ENCODE measurements at regions not wholly inside any gene's neighbourhood (a gene's known extent, or its start where the extent isn't known, plus 50 kb on each side); places are given as distances from the start of the nearest gene placed in this dataset.
"Not testable (repeated sequence)": the region's sequence is repeated elsewhere in the genome, so short reads cannot be mapped to it uniquely, and the experiment has no call there.

DNA sequence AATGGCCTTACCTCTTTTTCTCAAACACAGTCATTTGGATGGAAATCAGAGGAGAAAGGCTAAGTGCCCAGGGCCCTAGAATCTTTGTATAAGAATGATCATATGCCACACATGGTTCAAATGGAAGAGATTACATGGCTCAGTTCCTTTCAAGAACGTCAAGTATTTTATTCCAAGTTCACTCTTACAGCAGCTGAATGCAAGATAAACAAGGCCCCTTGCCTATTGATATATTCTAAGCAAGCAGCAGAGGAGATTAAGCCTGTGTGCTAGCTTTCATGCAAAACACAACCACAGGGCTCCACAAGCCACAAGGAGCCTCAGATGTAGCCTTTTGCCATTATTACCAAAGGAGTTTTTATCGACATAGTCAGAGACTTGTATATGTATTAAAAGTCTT is 55.3 kb upstream of the SLCO6A1 start:
- DNase-seq = no peak

DNA sequence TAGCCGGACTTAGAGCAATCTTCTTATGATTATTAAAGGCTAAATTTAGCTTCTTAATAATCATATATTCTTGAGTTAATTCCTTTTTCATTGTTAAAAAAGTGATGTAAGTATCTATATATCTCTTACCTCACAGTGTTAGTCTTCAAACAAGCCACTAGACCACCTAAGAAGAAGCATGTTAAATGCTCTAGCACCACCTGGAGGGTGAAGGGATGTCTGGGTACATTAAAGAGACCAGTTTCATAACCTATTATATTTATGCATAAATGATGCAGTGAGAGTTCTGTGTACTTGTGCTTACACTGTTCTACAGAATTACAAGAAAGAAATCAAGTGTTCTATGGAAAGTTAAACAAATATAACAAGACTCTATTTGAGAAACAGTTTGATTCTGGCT is 55.9 kb upstream of the SLCO6A1 start:
- no peak for DNase-seq

DNA sequence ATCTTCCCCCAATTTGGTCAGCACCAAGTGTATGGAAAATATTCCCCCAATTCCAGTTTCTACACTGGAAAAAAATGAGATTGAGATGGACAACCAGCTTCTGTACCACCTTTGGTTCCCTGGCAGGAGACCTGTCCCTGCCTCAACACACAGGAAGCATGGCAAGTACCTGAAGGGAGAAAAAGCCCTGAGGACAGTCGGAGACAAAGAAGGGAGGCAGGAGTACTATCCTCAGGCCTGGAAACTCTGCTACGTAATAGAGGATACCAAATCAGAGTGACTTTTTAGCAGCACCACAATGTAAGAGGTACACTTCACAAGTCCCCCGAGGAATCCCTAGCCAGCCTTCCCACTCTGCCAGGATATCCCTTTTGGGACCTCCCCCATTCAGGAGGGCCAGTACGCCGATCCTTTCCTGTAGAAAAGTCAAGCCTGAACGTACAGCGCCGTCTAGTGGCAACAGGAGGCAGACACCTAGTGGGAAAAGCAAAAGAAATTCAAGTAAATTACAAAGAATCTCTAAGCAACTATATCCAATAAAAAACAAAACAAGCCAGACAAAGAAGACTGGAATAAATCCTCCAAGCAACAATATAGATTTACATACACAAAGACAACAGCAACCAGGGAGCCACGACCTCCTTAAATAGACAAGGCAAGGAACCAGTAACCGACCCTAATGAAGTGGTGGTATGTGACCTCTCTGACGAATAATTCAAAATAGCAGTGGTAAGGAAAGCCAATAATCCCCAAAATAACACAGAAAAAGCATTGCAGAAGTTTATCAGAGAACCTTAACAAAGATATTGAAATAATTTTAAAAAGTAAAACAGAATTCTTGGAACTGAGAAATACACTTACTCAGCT is 63.3 kb upstream of the SLCO6A1 start:
- no peak for DNase-seq

DNA sequence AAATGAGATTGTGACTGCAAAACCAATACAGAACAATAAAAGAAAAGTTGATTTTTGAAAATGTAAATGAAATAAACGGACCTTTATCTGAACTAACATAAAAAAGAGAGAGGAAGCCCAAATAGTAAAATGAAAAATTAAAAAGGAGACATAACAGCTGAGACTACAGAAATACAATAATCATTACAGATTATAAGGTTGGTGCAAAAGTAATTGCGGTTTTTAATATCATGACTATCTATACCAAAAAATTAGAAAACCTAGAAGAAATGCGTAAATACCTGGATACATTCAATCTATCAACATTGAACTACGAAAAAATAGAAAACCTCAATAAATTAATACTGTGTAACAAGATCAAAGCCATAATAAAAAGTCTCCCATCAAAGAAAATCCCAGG is 71.9 kb upstream of the SLCO6A1 start:
- no peak for DNase-seq

DNA sequence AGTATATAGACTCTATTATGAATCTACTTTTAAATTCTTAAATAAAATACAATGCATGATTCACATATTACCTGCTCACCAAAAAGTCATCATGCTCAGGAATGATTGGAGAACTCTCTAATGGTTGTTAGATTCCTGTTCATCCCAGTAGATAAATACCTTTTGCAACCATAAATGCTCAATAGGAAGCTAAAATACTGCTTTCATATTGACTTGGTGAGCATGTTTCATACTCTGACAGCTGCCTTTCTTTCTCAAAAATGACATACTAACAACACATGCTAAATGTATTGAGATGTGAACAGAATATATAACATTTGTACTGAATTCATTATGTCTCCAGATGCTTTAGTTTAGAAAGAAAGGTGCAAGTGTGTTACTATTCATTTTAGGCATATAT is 79.6 kb upstream of the SLCO6A1 start:
- DNase-seq = no peak

DNA sequence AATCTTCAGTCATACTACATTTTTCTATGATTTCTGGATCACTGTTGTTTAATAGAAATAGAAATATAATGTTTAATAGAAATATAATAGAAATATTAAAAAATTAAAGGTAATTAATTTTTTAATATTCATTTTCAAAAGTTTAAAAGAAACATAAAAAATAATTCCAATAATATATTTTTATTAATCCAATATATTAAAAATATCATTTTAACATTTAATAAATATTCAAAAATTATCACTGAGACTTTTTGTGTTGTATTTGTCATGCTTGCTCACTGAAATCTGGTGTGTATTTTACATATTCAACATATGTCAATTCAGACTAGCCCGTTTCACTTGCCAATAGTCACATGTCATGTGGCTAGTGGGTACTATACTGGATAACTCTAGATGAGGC is 80.6 kb upstream of the SLCO6A1 start:
- DNase-seq = no peak

DNA sequence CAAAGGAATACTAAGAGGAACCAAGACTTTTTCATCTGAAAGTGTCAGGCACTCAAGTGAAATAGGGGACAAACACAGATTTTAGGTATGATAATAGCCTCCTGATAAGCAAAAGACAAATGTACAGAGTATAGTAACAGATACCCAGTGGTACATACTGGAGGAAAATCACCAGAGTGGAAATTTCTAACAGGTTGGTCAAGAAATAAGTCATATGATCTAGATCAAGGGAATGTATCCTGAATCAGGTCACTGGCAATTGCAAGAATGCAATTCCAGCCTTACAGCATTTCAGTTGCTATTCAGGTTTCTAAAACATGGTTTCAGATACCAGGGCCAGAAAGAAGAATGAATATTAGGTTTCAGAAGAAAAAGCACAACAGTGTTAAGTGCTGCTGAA is 82.2 kb upstream of the SLCO6A1 start:
- DNase-seq = no peak

DNA sequence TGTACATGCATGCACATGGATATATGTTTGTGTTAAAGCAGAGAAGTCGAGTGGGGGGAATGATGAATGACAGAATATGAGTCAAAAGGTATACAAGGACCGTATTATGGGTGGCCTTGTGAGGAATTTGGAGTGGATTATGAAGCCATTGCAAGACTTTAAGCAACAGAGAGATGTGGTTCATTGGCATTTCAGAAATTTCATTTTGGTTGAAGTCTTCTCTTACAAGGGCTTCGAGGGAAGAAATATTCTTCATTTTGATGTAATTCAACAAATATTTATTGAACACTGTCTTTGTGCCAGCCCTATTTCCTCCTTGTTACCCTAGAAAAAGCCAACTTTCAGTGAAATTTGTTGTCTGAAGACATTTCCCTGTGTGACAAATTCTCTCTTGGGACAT is 83.9 kb upstream of the SLCO6A1 start:
- no peak for DNase-seq

DNA sequence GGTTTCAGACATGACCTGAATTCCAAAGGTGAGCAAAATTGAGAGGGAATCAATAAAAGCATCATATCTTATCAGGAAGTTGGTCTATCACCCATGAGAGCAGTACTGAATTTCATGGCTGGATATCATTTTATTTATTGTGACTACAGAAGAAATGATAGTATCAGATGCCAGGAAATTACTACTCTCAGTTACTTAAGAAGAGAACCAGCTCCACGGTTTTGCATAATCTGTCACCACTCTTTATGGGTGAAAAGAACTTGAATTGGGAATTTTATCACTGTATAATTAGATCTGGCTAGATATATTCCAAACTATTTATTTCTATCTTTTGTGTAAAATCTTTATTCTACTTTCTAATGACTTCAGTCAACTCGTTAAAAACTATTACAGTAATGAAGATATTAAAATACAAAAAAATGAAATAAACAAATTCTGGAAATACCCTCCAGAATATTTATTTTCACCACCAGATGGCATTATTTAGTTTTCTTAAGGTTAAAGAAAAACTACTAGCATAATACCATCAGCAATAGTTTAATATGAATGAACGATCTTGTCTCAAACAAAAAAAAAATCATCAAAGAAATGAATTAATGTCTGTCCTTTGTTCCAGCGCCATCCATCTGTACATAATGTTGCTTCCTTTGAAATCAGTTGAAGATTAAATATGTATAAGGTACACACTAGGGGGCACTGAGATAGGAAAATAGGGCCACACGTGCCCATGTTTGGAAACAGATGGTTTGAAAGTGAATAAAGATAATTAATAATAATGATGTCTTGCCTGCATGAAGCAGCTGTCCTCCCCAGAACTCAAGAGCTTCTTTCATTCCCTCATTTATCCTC is 84.7 kb upstream of the SLCO6A1 start:
- no peak for DNase-seq

DNA sequence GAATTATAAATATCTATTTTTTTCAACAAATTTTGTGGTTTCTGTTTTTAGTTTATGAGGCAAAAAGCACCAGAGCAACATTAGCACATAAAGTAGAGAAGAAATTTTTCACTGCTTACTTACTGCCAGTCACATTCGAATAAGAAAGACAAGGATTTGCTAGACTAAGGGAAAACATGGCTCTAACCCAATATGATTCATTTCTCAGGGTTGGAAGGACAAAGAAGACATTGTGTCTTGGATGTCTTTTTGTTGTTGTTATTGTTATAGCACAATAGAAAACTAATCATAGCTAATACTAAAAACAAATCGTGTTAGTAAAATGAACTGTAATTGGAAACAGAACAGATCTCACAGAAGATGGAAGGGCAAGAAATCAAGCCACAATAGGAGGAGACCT is 90.9 kb upstream of the SLCO6A1 start:
- DNase-seq = no peak

DNA sequence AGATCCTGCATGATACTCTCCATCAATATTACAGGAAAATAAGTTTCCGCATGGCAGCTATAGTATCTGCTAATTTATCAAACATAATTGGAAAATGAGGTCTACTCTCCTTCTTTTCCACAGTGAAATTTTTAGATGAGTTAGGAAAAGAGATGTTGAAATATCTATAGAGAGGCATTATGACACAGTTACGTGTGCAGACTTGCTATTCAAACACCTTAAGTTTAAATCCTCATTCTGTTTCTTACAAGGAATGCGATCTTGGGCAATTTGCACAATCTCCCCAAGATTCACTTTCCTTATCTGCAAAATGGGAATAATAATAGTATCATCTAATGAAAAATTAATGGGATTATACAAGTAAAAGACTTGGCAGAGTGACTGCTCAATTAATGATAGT is 91.7 kb upstream of the SLCO6A1 start:
- DNase-seq = no peak

DNA sequence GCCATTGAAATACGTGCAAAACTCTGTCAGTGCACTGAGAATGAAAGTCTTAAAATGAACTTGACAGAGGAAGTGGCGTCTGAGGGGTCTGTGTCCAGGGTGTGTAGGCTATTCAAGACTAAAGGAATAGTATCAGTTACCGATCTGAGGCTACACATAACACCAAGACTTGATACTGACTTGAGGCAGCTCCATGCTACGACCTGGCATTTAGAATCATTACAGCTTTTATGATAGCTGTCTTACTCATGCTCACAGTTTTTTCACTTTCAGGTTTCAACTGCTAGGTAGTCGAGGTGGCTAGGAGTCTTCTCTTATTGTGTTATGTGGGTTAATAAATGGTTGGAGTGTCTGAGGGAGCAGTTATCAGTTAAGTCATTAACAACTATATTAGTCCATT is 92.8 kb upstream of the SLCO6A1 start:
- no peak for DNase-seq

DNA sequence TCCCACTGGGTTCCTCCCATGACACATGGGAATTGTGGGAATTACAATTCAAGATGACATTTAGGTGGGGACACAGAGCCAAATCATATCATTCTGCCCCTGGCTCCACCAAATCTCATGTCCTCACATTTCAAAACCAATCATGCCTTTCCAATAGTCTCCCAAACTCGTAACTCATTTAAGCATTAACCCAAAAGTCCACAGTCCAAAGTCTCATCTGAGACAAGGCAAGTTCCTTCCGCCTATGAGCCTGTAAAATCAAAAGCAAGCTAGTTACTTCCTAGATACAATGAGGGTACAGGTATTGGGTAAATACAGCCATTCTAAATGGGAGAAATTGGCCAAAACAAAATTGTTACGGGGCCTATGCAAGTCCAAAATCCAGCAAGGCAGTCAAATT is 93.8 kb upstream of the SLCO6A1 start:
- DNase-seq = not testable (repeated sequence)

DNA sequence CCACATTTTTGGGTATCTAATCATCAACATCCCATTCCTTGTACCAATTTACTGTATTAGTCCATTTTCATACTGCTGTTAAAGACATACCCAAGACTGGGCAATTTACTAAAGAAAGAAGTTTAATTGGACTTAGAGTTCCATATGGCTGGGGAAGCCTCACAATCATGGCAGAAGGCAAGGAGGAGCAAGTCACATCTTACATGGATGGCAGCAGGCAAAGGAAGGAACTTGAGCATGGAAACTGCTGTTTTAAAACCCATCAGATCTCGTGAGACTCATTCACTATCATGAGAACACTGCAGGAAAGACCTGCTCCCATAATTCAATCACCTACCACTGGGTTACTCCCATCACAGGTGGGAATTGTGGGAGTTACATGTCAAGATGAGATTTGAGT is 95.4 kb upstream of the SLCO6A1 start:
- DNase-seq = no peak

DNA sequence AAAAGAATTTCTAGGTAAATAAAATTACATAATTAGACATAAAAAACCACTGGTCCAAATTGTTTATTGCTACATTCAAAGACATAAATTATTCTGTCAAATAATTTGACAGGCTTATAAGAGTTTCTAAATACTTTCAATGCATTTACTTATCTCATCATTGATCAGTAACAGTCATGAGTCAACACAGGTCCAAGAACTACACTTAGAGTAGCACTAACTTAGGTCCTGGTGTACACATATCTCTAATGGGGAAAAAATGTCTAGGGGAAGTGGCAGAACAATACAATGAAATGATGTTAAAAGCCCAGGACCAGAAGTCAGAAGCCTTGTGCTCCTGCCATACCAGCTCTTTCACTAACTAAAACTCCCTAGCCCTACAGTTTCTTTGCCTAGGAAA is 96.5 kb upstream of the SLCO6A1 start:
- no peak for DNase-seq

DNA sequence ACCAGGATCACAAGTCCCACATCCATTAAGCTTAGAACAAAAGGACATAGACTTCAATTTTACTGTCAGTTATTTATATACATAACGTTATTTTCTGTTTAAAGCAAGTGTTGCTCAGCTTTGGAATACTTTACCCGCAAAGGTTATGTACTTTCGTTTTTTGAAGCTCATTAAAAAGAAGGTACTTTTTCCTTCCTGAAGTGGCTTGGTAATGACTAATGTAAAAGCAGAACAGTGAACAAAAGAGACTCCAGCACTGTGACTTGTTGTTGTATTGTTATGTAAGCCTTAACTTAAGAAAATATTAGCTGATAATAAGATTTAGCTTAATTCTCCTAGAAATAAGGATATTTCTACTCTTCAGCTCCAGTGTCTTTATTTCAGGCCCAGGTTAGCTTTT is 97.3 kb upstream of the SLCO6A1 start:
- DNase-seq = no peak

DNA sequence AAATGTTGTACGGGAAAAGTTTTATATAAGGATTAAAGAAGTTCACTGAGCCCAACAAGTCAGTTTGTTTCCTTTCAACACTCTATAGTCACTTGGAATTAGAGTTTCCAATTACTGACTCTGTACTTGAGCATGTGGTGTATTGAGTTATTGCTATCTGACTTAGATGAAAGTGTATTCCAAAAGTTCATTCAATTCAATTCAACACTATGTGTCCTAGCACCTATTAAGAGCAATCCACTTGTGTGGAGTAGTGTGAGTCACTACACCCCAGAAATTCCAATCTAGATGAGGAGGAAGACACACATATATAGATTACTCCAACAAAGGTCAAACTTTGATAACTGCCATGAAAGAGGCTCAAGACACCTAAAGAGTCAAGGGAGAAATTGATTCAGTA is 98.2 kb upstream of the SLCO6A1 start:
- DNase-seq = no peak

DNA sequence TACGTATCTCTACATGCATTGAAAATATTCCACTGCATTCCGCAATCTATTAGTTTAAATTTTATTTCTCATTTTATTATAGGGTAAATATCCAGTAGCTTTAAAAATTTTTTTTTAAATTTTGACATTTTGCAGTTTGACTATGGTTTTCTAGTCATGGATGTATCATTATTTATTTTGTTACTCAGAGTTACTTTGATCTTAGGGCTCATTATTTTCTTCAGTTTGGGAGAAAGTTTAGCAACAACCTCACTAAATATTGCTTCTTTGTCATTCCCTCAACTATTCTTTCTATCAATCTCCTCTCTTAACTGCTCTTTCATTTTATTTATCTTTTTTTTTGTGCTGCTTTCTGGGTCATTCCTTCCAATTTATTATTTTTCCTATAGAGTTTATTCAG is 100.5 kb upstream of the SLCO6A1 start:
- no peak for DNase-seq

DNA sequence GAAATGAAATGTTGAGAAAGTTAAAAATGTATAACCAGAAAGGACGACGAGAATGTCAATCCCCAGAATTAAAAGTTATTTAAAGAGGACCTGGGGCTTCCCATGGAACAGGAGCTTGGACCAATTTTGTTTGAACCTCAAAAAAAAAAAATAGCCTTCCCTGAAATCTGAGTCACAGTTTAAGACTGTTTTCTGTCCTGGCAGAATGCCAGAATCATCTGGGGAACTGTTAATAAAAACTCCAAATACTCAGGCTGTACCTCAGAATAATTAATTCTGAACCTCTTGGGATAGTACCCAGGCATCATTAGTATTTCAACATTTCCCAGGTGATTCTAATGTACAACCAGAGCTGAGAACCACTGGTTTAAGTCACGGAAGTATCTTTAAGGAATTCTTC is 102.2 kb upstream of the SLCO6A1 start:
- no peak for DNase-seq

DNA sequence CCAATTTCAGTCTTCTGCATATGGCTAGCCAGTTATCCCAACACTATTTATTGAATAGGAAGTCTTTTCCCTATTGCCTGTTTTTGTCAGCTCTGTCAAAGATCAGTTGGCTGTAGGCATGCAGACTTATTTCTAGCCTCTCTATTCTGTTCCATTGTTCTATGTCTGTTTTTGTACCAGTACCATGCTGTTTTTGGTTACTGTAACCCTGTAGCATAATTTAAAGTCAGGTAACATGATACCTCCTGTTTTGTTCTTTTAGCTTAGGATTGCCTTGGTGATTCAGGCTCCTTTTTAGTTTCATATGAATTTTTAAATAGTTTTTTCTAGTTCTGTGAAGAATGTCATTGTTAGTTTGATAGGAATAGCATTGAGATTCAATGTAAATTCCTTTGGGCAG is 104.9 kb upstream of the SLCO6A1 start:
- DNase-seq = no peak

DNA sequence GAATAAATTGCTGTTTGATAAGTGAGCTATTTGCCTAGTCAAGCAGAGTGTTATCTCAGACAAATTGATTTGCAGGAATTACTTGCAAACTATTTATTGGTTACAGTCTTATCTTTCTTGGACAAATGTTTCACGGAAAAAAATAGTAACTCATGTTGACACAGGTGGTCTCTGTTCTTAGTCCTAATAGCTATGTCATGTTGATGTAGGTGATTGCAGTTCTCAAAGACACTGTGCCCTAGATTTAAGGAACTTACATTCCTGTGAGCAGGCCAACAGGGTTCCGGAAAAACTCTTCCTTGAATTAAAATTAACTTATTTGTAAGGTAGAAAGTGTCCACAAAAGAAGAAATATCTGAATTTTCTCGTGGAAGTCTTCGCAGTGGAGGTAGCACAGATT is 109.6 kb upstream of the SLCO6A1 start:
- no peak for DNase-seq

DNA sequence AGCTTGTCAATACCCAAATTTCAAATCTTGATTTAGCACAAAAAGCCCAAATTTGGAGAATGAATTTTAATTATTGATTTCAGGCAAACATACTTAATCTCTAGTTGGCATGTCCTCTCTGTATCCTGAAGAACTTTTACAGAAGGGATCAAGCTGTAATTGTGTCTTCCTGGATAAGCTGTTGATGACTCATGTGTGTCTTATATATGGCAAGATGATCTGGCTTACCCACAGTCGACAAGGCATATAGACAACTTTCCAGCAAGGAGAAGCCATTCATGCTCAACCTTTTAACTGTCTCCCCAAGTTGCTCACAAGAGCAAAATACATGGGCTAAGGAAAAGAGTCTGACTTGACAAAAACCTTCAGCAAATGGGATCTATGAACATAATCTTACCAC is 112.5 kb upstream of the SLCO6A1 start:
- DNase-seq = no peak

DNA sequence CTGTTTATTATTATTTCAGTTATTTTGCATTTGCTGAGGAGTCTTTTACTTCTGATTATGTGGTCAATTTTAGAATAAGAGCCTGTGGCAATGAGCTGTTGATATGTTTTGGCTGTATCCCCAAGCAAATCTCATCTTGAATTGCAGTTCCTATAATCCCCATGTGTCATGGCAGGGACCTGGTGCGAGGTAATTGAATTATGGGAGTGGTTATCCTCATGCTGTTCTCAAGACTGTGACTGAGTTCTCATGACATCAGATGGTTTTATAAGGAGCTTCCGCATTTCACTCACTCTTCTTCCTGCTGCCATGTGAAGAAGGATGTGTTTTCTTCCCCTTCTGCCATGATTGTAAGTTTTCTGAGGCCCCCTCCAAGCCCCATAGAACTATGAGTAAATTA is 114.9 kb upstream of the SLCO6A1 start:
- DNase-seq = no peak
